ENCODE measurements at regions not wholly inside any gene's neighbourhood (a gene's known extent, or its start where the extent isn't known, plus 50 kb on each side); places are given as distances from the start of the nearest gene placed in this dataset.

DNA sequence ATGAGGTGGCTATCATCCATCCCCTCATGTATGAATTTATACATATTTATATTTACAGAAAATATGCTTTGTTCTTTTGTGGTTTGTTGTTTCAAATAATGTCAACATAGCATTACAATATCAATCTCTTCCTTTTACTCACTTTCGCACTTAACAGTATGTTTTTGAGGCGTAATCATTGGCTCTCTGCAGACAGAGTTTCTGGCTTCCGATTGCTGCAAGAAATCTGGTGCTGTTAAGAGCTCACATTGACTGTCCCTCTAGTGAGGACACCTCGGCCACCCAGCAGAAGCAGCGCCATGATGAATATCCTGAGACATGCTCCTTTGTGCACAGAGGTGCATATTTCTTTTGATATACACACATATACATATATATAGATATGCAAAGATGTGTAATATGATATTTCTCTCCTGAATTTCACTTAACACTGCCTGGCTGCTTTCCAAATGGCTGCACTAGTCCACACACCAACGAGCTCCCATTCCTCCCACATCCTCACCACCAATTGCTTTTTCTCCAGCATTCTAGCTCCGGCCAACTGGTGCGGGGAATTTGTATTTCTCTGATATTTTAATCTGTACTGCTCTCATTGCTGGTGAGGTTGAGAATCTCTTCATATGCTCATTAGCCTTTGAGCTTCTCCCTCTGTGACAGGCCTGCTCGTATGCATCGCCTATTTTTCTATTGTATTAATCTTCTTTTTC lies 248.4 kb downstream of the SIPA1L2 start:
- no peaks in the 10 kb centered on the region for H3K27me3 ChIP-seq
- TF ChIP-seq, protein P1, sequence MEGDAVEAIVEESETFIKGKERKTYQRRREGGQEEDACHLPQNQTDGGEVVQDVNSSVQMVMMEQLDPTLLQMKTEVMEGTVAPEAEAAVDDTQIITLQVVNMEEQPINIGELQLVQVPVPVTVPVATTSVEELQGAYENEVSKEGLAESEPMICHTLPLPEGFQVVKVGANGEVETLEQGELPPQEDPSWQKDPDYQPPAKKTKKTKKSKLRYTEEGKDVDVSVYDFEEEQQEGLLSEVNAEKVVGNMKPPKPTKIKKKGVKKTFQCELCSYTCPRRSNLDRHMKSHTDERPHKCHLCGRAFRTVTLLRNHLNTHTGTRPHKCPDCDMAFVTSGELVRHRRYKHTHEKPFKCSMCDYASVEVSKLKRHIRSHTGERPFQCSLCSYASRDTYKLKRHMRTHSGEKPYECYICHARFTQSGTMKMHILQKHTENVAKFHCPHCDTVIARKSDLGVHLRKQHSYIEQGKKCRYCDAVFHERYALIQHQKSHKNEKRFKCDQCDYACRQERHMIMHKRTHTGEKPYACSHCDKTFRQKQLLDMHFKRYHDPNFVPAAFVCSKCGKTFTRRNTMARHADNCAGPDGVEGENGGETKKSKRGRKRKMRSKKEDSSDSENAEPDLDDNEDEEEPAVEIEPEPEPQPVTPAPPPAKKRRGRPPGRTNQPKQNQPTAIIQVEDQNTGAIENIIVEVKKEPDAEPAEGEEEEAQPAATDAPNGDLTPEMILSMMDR (IDR thresholded peaks at IDR 0.05), result no peak
- no peak for TF ChIP-seq POLR2A (IDR thresholded peaks at IDR 0.05)
- TF ChIP-seq POLR2AphosphoS5 (IDR thresholded peaks at IDR 0.05; ENCODE audit: insufficient read depth in 1 of 2, low read depth in 1 of 2), result no peak
- DNase-seq (ENCODE audit: extremely low spot score in 2 of 2), result peak in 1 of 2 donors; percentile 20
- H3K27ac ChIP-seq, result no peak overlapping the region
- no peak overlapping the region for H3K4me3 ChIP-seq
- no peaks in the 10 kb centered on the region for H3K9me3 ChIP-seq
- intact Hi-C loops (cut with DNase I), result no loop called here
- H3K4me1 ChIP-seq, result peaks cover 34% of the 10 kb centered on the region
- H3K36me3 ChIP-seq, result no peaks in the 10 kb centered on the region

DNA sequence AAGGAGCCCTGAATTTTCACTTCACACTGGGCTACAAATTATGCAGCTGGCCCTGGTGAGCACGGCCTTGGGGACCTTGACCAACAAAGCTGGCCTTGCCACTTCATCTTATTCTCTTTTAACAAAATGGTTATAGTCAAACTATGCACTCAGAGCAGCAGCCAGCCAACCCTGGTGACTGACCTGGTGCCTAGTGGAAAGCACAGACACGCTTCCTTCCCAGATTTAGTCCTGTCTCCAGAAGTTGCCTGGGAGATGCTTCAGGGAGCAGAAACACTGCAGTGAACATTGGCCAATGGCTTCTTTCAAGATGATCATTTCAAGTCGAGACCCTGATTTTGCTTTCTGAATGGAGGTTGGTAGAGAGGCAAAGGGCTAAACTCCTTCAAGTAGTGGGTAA lies 249.3 kb downstream of the SIPA1L2 start:
- Histone ChIP-seq H3K27me3 (no peaks in the 10 kb centered on the region), H3K9me3 (no peaks in the 10 kb centered on the region), H3K4me3 (no peak overlapping the region), H3K36me3 (no peaks in the 10 kb centered on the region), H3K4me1 (peaks cover 35% of the 10 kb centered on the region), H3K27ac (no peak overlapping the region)
- DNase-seq (ENCODE audit: extremely low spot score in 2 of 2), result peak in 1 of 2 donors; percentile 70
- TF ChIP-seq, protein P1 (IDR thresholded peaks at IDR 0.05), result no peak
- TF ChIP-seq POLR2A (IDR thresholded peaks at IDR 0.05), result no peak
- intact Hi-C loops (cut with DNase I), result no loop called here

DNA sequence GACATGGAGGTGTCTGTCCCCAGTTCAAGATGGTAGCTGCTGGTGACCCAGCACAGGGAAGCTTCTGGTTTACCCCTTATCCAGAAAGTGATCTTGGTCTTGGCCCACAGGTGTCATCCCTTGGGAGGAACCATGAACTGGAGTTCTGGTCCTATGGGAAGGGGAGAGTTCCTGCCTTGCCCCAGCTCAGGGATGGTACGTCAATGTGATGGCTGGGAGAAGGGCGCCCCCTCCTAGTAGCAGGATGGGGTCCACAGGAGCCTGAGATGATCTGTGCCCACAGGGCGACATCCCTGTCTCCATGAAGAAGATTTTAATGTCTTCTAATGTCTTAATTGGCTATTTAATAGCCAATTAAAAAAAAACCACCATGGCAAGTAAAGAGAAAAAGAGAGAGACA lies 249.8 kb downstream of the SIPA1L2 start:
- intact Hi-C loops (cut with DNase I), result no loop called here
- Histone ChIP-seq H3K9me3 (no peaks in the 10 kb centered on the region), H3K4me1 (peaks cover 35% of the 10 kb centered on the region), H3K27ac (no peak overlapping the region), H3K36me3 (no peaks in the 10 kb centered on the region), H3K4me3 (no peak overlapping the region), H3K27me3 (no peaks in the 10 kb centered on the region)
- TF ChIP-seq POLR2AphosphoS5 (IDR thresholded peaks at IDR 0.05; ENCODE audit: insufficient read depth in 1 of 2, low read depth in 1 of 2), result no peak
- TF ChIP-seq, protein P1 (IDR thresholded peaks at IDR 0.05), result no peak
- no peak for TF ChIP-seq POLR2A (IDR thresholded peaks at IDR 0.05)
- peak in 1 of 2 donors; percentile 70 for DNase-seq (ENCODE audit: extremely low spot score in 2 of 2)

DNA sequence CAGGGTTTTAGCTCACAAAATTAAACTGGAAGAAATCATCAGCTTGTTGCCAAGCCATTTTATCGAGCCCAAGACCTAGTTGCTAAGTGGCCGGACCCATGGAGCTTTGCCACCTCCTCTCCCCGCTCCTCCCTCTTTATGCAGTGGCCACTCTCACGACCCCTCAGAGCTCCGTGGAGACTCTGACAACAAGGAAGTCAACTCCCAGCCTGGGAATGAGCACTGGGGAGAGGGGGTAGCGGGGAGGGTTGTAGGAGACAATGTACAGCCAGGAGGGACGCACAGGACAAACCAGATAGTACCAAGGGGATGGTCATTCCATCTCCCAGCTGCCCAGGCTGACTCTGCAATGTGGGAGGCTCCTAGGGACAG lies 250.9 kb downstream of the SIPA1L2 start:
- no peaks in the 10 kb centered on the region for H3K27me3 ChIP-seq
- TF ChIP-seq POLR2AphosphoS5 (IDR thresholded peaks at IDR 0.05; ENCODE audit: insufficient read depth in 1 of 2, low read depth in 1 of 2) (no peak), POLR2A (IDR thresholded peaks at IDR 0.05) (no peak)
- TF ChIP-seq, protein P1 (IDR thresholded peaks at IDR 0.05), result no peak
- H3K27ac ChIP-seq, result no peak overlapping the region
- H3K4me3 ChIP-seq, result no peak overlapping the region
- no peaks in the 10 kb centered on the region for H3K9me3 ChIP-seq
- no peaks in the 10 kb centered on the region for H3K36me3 ChIP-seq
- DNase-seq (ENCODE audit: extremely low spot score in 2 of 2), result peak in 1 of 2 donors; percentile 69
- intact Hi-C loops (cut with DNase I), result no loop called here
- H3K4me1 ChIP-seq, result peaks cover 34% of the 10 kb centered on the region

DNA sequence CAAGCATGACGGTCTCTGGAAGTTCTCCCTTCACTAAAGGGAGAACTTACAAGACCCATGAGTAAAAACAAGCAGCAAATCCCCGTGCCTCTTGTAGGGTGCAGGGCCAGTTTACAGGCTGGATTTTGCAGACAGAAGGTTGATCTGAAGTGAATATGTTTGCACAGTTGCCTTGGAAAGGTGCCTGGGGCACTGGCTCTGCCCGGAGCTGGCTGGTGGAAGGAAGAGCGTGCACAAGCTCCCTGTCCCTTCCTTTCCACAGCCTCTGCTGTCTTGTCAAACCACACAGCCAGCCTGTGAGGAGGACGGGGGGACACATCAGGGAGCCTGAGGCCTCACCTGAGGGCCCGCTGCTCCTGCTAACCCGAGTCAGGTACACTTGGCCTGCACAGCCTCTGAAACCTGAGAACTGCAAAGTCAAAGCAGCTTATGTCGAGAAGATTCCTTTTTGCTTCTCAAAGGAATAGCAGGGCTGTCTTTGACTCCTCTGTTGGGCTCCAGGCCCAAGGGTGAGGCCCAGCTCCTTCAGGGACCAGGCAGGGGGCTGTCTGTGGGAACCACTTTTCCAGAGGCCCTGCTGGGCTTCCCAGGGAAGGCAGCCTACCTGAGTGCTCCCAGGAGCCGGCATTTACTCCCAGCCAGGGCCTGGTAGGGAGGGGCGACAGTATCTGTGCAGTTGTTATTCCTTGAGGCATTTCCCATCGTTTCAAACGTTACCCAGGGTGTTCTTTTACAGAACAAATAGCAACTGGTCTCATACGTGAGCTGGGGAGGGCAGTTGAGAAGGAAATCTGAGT lies 251.5 kb downstream of the SIPA1L2 start:
- Histone ChIP-seq H3K4me3 (no peak overlapping the region), H3K9me3 (no peaks in the 10 kb centered on the region), H3K36me3 (no peaks in the 10 kb centered on the region), H3K27me3 (no peaks in the 10 kb centered on the region), H3K27ac (no peak overlapping the region), H3K4me1 (peaks cover 28% of the 10 kb centered on the region)
- DNase-seq (ENCODE audit: extremely low spot score in 2 of 2), result peak in 1 of 2 donors; percentile 69
- TF ChIP-seq POLR2AphosphoS5 (IDR thresholded peaks at IDR 0.05; ENCODE audit: insufficient read depth in 1 of 2, low read depth in 1 of 2), result no peak
- TF ChIP-seq, protein P1 (IDR thresholded peaks at IDR 0.05), result no peak
- intact Hi-C loops (cut with DNase I), result no loop called here

Data from vagina (tissue), 2 donors.